NB4 (cell line): ENCODE measurements at regions not wholly inside any gene's neighbourhood (a gene's known extent, or its start where the extent isn't known, plus 50 kb on each side); places are given as distances from the start of the nearest gene placed in this dataset.

ENCODE experiments used
- MYC ChIP-seq: IDR thresholded peaks from 2 replicates; pipeline ENCODE4 v1.6.1; 2011; ENCODE audit warnings: low read depth, low read length
- TF ChIP-seq, protein P1 (sequence below): IDR thresholded peaks from one replicate; pipeline ENCODE4 v1.5.1; 2012; ENCODE audit warnings: low read depth, low read length

DNA sequence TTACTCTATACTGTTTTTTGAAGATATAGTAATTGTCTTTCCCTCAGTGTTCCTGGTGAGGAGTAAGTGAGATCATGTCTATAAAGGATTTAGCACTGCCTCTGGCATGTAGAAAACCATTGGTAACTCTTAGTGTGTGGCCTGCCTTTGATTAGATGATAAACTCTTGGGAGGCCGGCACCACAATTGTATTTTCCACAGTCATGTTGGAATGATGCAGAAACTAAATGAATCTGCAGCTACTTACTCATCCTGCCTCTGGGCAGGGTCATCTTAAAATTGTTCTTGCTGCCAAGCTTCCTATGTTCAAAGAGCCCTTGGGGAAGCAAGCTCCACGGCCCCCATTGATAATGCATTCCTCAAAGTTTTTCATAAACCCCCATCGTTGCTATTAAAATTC, 204.6 kb downstream of the ANKRD7 start:
- no peak for TF ChIP-seq MYC
- TF ChIP-seq, protein P1, sequence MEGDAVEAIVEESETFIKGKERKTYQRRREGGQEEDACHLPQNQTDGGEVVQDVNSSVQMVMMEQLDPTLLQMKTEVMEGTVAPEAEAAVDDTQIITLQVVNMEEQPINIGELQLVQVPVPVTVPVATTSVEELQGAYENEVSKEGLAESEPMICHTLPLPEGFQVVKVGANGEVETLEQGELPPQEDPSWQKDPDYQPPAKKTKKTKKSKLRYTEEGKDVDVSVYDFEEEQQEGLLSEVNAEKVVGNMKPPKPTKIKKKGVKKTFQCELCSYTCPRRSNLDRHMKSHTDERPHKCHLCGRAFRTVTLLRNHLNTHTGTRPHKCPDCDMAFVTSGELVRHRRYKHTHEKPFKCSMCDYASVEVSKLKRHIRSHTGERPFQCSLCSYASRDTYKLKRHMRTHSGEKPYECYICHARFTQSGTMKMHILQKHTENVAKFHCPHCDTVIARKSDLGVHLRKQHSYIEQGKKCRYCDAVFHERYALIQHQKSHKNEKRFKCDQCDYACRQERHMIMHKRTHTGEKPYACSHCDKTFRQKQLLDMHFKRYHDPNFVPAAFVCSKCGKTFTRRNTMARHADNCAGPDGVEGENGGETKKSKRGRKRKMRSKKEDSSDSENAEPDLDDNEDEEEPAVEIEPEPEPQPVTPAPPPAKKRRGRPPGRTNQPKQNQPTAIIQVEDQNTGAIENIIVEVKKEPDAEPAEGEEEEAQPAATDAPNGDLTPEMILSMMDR: no peak
